Panc1 (cell line): ENCODE measurements at regions not wholly inside any gene's neighbourhood (a gene's known extent, or its start where the extent isn't known, plus 50 kb on each side); places are given as distances from the start of the nearest gene placed in this dataset.

Experiments used
- CTCF ChIP-seq: fragments of 450-650 bp; IDR thresholded peaks from 2 replicates; pipeline ENCODE4 v1.5.1; 2017; ENCODE audit warnings: mild to moderate bottlenecking
- TCF7L2 ChIP-seq: IDR thresholded peaks from 2 replicates; pipeline ENCODE4 v1.6.1; 2011; ENCODE audit warnings: mild to moderate bottlenecking, low read depth, low read length, inconsistent platforms

DNA sequence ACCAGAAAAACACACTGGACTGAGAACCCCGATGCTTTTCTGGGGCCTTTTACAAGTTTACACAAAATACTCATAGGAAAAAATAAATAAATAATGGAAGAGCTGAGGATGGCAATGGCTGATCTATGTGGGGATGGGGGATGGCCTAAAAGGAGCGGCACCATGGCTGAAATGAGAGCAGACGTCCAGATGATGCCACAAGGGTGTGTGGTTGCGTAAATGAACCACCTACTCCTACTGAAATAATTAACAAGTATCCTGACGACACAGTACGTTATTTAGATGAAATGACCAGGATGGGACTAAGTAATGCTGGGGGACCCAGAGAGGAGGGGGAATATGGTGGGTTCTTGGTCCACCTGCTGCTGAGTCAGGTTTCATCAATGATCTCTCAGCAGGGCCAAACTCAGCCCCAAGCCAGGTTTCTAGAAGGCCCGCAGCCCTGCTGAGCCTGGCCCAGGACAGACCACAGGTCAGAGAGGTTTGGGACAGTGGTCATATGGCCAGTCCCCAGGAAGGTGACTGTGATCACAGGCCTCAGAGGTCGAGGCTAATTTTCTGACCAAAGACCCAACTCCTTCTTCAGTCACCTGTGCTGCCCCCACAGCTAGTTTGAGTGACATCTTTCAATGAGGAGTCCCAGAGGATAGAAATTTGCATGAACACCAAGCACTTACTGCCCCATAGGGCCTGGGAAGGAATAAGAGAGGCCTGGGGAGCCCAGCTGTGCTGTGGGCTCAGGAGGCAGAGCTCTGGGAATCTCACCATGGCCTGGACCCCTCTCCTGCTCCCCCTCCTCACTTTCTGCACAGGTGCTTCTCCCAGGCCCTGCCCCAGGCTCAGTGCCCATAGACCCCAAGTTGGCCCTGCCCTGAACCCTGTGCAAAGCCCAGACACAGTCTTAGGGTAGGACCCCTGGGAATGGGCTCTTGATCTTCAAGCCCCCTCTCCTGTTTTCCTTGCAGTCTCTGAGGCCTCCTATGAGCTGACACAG, 76.3 kb upstream of the IGLL5 start:
- TF ChIP-seq CTCF (no peak), TCF7L2 (no peak)
